ENCODE measurements at regions not wholly inside any gene's neighbourhood (a gene's known extent, or its start where the extent isn't known, plus 50 kb on each side); places are given as distances from the start of the nearest gene placed in this dataset.
"Not testable (repeated sequence)": the region's sequence is repeated elsewhere in the genome, so short reads cannot be mapped to it uniquely, and the experiment has no call there.

- ATAC-seq: no peak
These were observed 313.6 kb upstream of the ATP11B start for GRCh38 chr3:182479419-182480336.

DNA sequence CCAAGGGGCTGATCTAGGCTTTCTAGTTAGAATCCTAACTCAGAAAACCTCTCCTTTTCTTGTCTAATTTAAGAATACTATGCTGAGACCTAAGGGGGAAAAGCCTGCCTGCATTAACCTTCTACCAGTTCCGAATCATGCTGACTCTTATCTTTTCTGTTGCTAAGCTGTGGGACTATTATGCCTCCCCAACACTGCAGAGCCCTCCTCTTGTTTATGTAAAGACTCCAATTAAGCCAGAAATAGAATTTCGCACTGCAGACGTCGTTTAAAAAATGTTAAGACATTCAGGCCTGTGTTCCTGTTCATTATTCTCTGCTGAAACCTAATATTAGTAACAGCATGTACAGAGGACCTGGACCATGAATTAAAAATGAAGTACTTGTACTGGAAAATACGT lies 310.6 kb upstream of the ATP11B start:
- no peak for ATAC-seq

DNA sequence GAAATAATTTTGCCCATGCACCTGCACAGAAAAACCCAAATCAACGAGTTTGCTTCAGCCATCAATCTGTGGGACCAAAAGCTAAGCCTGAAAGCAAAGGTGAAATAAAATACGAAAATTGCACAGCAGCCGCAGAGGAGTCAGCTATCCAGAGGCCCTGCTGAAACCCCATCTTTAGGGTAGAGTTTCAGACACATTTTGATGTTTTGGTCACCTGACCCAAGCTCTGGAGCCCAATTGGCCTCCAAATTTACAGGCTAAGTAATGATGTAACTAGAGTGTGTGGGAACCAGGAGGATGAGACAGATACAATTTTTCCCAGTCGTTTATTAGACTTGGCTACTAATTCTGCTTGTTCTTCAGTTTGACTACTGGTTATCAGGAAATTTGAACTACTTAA lies 308.6 kb upstream of the ATP11B start:
- ATAC-seq: no peak

DNA sequence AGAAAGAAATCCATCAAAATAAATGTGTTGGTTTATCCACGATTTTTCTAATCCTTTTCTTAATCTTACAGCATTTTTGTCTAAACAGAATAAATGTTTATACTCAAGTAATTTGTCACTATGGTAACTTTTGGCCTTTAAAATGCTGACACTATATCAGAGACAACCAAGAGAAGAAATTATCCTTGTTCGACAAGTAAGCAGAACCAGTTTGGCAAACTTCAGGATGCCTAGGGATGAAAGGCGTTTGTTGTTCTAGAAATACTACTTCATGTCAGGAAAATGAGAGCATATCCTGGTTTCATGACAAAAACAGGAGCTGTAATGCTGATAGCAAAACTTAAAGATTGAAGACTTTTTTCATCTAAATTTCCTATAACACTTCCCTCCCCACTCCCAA lies 308.0 kb upstream of the ATP11B start:
- no peak for ATAC-seq

GRCh38 chr3:182486463-182486862 lies 306.8 kb upstream of the ATP11B start:
- no peak for ATAC-seq

DNA sequence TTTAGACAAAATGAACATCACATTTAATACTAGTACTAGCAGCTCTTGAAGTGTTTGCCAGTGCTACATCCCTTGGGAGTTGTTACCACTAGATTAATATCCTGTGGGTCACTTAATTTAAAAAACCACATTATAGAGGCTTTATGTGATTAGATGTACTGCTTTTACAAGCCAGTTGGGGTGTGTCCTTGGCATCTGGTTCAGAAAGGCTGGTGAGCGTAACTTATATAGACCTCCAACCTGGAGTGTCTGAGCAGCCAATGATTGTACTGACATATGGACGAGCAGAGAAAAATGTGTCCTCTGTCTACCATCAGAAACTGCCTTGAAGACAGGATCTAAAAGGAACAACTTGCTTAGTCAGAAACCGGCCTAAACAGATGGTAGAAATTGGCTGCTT lies 306.2 kb upstream of the ATP11B start:
- no peak for ATAC-seq

DNA sequence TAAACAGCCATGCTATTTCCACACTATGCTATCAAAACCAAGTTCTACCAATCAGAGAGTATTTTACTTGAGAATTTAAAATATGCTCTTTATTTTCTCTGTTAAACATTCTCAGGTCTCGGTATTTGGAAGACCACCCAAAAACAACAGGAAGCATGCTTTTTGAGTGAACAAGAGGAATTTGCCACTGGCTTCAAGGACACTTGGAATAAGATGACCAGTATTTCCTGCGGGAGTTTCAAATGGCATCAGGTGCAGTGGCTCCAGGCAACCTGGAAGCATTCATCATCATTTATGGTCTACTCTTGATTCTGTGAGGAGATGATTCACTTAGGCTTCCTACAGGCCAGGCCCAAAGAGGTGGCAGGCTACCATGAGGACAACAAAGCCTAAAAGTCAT lies 305.7 kb upstream of the ATP11B start:
- ATAC-seq: no peak

DNA sequence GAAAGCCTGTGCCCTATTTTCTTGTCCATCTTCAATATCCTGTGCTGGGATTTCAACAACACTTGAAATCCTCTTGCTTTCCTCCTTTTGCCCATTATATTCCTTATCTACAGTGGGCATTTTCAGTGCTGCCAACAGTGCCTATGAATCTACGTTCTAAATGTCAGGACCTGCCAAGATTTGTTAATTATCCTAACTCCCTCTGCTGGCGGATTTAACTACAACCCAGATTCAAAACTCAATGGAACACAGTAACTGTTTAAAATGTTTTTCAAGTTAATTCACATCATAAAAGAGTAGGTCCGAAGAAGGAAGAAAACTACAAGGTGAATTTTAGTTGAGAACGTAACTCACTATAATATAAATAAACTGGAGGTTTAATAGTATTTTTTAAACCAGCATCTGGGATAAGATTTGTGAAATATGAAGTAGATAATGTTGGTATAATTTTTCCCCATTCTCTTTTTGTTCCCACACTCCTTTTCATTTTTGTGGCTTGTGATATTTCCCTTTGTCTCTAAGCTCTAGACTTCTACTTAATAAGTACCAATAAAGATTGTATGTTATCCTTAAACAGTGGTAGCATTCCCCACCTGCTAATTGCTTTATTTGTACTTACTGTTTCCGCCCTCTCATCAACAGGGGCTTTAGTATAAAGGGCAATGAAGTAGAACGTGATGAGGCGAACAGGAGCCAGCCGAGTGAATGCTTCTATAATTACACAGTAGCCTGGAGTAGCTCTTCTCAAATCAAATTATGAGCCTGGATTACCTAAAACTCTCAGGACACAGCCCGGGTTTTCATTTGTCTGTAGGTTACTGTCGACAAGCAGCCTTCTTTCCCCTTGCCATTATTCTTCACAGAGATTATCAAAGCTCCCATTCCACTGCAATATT lies 302.5 kb upstream of the ATP11B start:
- ATAC-seq: no peak

DNA sequence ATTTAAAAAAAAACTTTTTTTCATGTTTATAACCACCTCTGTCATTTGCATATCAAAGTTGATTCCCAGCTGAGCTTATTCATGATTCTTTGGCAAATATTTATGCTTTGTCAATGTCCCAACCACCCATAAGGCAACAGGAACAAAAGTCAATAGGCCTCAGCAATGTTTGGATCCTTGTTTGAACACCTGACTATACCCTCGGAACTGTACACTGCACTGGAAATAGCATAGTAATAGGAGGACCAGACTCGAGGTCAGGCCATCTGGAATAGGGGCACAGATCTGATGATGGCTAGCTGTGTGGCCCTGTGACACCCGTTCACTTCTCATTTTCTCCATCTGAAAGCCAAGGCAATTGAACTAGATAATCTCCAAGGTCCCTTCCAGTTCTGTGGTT lies 301.7 kb upstream of the ATP11B start:
- no peak for ATAC-seq

- no peak for ATAC-seq
These were observed 300.8 kb upstream of the ATP11B start for GRCh38 chr3:182492536-182492935.

GRCh38 chr3:182500289-182500688 lies 293.0 kb upstream of the ATP11B start:
- no peak for ATAC-seq

GRCh38 chr3:182501856-182502255 lies 291.4 kb upstream of the ATP11B start:
- ATAC-seq: no peak

- ATAC-seq: no peak
These were observed 289.9 kb upstream of the ATP11B start for GRCh38 chr3:182503401-182503800.

GRCh38 chr3:182508919-182509711 lies 284.2 kb upstream of the ATP11B start:
- ATAC-seq: no peak

GRCh38 chr3:182509844-182510460 lies 283.4 kb upstream of the ATP11B start:
- no peak for ATAC-seq

GRCh38 chr3:182514236-182514964 lies 278.9 kb upstream of the ATP11B start:
- ATAC-seq: no peak

DNA sequence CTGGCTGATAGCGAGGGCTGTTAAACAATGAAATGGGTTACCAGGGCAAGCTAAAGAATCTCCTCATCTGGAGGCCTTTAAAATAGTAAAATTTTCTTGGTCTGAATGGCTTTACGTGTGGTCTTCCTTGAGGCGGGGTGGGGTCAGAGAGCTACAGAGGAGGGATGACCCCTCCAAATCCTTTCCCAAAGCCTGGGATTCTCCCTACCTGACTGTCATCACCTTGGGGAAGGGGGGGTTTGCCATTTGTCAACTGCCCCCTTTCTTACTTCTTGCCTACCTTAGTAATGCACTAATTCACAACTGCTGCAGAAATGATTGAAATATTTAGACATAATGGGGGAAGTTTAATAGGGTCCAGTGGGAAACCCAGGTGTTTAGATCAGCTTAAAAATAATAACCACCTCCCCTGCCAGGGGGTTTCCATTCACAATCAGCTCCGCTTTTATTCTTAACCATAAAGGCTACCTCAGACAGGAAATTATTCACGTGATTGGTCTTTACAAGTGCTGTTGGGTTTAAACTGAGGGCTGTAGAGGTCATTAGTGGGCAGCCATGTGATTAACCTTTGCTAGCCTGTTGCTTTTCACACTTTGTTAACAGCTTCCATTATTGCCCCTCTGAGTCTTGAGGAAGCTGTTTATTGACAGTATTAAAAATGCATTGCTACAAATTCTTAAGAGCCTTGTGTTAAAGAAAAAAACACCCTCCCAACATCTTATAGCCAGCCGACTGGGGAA lies 276.5 kb upstream of the ATP11B start:
- no peak for ATAC-seq

DNA sequence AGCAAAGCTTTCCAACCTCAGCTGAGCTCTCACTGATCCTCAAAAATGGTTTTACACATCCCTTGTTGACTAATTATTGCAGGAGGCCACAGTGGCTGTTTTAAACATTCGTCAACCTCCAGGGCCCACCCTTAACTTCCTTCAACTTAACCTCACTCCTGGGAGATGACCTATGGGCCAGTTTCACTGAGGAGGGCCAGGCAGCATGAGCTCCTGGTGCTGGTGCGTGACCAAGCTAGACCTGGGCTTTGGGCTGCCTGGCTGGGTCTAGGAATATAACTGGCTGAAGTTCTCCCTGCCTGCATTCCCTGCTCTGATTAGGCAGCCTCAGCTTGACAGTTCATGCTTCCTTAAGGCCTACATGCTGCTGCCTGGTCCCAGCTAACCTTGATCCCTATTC lies 273.7 kb upstream of the ATP11B start:
- ATAC-seq: no peak

GRCh38 chr3:182521339-182521738 lies 272.0 kb upstream of the ATP11B start:
- ATAC-seq: no peak

- not testable (repeated sequence) for ATAC-seq
These were observed 269.9 kb upstream of the ATP11B start for GRCh38 chr3:182523424-182523823.

DNA sequence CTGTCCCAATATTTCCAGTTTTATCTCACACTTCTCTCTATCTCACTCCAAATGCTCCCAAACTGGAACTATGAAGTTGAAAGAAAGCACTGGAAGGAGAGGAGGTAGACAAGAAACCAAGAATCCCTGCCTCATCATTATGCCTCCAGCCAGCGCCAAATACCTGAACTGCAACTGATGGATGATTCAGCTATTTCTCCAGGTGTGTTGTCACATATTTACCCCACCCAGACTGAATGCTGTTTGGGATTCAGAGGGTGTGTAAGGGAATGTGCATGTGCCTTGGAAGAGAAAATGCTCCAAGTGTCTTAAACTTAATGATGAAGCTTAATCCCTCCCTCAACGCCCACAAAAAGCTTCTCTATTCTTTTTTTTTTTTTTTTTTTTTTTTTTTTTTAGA lies 269.5 kb upstream of the ATP11B start:
- no peak for ATAC-seq
